ENCODE measurements at regions not wholly inside any gene's neighbourhood (a gene's known extent, or its start where the extent isn't known, plus 50 kb on each side); places are given as distances from the start of the nearest gene placed in this dataset.

DNA sequence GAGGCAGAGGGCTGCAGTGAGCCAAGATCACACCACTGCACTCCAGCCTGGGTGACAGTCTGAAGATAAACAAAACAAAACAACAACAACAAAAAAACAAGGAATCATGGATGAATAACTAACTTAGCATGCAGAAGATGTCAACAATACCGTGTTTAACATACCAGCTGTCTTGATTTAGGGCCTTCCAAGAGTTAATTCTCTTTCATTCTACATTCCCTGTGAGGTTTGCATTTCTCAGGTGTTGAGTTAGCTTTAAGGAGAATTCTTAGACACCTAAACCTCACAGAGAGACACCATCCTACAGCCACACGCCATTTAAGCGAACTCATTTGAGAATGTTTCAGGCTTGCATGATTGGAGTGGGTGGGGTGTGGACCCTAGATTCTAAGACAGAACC lies 363.1 kb upstream of the RUNX1 start:
- no peak for TF ChIP-seq EZH2phosphoT487 (IDR thresholded peaks at IDR 0.05; ENCODE audit: insufficient read depth, low read depth)
- TF ChIP-seq EZH2 (IDR thresholded peaks at IDR 0.05; ENCODE audit: insufficient read depth, poor library complexity, severe bottlenecking) = no peak
